GM19463 (cell line): ENCODE measurements at regions not wholly inside any gene's neighbourhood (a gene's known extent, or its start where the extent isn't known, plus 50 kb on each side); places are given as distances from the start of the nearest gene placed in this dataset.

ENCODE experiments used
- ATAC-seq: cut with Tn5 transposase; IDR thresholded peaks from one replicate; pipeline ENCODE4 v1.9.1; 2021; ENCODE audit warnings: mild to moderate bottlenecking, moderate library complexity; ENCODE audit not compliant: unreplicated experiment

GRCh38 chr4:59979061-59979460 lies 1221.1 kb upstream of the ADGRL3 start:
- ATAC-seq = no peak

- no peak for ATAC-seq
Measured at GRCh38 chr4:59983852-59984251, 1216.3 kb upstream of the ADGRL3 start.

- ATAC-seq = no peak
Measured at GRCh38 chr4:59987289-59987688, 1212.8 kb upstream of the ADGRL3 start.

- ATAC-seq = no peak
Measured at GRCh38 chr4:59994118-59994517, 1206.0 kb upstream of the ADGRL3 start.

- ATAC-seq = no peak
Measured at GRCh38 chr4:60002603-60003337, 1197.4 kb upstream of the ADGRL3 start.

GRCh38 chr4:60013464-60014184 lies 1186.5 kb upstream of the ADGRL3 start:
- no peak for ATAC-seq

- no peak for ATAC-seq
Measured at GRCh38 chr4:60016971-60017370, 1183.2 kb upstream of the ADGRL3 start.

- no peak for ATAC-seq
Measured at GRCh38 chr4:60019180-60019579, 1180.9 kb upstream of the ADGRL3 start.

GRCh38 chr4:60019946-60020345 lies 1180.2 kb upstream of the ADGRL3 start:
- no peak for ATAC-seq

- ATAC-seq = no peak
Measured at GRCh38 chr4:60020389-60020788, 1179.7 kb upstream of the ADGRL3 start.

- ATAC-seq = no peak
Measured at GRCh38 chr4:60033826-60034225, 1166.3 kb upstream of the ADGRL3 start.

GRCh38 chr4:60034361-60034760 lies 1165.8 kb upstream of the ADGRL3 start:
- ATAC-seq = no peak

- ATAC-seq = no peak
Measured at GRCh38 chr4:60039908-60040307, 1160.2 kb upstream of the ADGRL3 start.

GRCh38 chr4:60042231-60042652 lies 1157.9 kb upstream of the ADGRL3 start:
- no peak for ATAC-seq

- ATAC-seq = no peak
Measured at GRCh38 chr4:60042941-60043340, 1157.2 kb upstream of the ADGRL3 start.

- ATAC-seq = no peak
Measured at GRCh38 chr4:60078984-60079383, 1121.1 kb upstream of the ADGRL3 start.

GRCh38 chr4:60081839-60082238 lies 1118.3 kb upstream of the ADGRL3 start:
- ATAC-seq = no peak

- ATAC-seq = no peak
Measured at GRCh38 chr4:60088807-60089486, 1111.2 kb upstream of the ADGRL3 start.

GRCh38 chr4:60089546-60090273 lies 1110.4 kb upstream of the ADGRL3 start:
- ATAC-seq = no peak

- ATAC-seq = no peak
Measured at GRCh38 chr4:60096676-60097075, 1103.5 kb upstream of the ADGRL3 start.

GRCh38 chr4:60116592-60116991 lies 1083.5 kb upstream of the ADGRL3 start:
- ATAC-seq = no peak
